HG03097 (cell line): ENCODE measurements at regions not wholly inside any gene's neighbourhood (a gene's known extent, or its start where the extent isn't known, plus 50 kb on each side); places are given as distances from the start of the nearest gene placed in this dataset.
"Not testable (repeated sequence)": the region's sequence is repeated elsewhere in the genome, so short reads cannot be mapped to it uniquely, and the experiment has no call there.

Source experiments
- ATAC-seq: cut with Tn5 transposase; IDR thresholded peaks from one replicate; pipeline ENCODE4 v1.9.1; 2021; ENCODE audit not compliant: unreplicated experiment, low FRiP score

DNA sequence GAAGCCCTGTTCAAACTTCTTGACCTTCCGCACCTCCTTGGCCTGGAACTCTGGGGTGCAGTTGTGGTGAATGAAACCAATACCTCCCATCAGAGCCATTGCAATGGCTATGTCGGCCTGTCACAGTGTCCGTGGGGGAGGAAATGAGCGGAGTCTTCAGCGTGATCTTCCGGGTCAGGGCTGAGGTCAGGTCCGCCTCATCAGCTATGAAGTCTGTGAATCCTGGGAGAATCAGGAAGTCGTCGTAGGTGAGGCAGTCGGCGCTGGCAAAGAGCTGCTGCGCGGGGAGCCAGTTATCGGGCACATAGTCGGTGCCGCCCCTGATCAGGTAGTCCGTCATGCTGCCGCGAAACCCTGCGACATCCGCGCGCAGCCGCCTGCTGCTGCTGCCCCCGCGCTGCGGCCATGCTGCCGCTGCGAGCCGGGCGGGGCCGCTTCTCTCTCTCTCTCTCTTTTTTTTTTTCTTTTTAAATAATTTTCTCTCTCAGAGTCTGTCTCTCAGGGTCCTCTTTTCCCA is 154.1 kb upstream of the ZSWIM2 start:
- no peak for ATAC-seq

DNA sequence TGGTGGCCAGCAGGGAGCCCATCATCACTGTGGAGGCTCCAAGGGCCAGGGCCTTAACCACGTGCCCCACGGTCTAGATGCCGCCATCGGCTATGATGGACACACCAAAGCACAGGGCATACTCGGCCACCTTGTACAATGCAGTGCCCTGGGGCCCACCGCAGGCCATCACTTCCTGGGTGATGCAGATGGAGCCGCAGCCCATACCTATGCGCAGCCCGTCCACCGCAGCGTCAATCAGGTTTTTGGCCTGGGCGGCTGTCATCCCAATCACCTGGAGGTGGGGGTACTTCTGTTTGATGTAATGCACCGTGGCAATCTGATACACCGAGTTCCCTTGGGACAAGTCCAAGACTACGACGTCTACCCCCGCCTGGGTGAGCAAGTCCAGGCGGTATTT is 153.3 kb upstream of the ZSWIM2 start:
- no peak for ATAC-seq

DNA sequence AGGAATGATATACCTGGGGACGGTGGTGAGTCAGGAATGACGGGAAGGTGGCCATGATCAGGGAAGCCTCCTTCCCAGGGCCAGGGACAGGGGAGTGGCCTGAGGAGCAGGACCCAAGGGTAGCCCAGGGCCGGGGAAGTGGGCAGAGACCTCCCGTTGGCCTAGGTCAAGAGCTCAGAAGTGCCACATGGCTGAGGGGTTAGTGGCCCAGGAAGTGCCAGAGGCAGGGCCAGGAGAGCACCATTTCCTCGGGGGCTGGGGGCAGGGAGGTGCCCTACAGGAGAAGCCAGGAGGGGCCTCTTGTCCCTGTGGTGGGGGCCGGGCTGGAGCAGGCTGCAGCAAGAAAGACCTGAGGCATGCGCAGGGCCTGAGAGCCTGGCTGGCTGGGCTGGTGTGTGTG is 152.3 kb upstream of the ZSWIM2 start:
- no peak for ATAC-seq

DNA sequence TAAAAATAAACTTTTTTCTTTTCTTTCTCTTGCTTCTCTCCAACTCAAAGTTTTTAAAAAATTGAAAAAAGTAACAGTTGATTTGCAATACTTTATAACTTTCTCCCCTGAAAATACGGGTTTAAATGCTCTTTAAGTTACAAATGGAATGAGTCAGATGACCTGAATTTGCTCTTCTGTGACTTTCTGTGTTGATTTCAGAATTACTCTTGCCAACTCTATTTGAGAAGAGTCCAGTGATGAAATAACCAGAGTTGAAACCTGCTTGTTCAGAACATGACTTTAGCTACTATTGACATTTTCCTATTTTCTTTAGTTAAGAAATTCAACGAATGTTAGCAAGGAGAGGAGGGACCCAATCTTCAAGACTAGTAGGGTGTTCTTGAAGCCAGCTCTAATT is 146.1 kb upstream of the ZSWIM2 start:
- ATAC-seq: no peak

DNA sequence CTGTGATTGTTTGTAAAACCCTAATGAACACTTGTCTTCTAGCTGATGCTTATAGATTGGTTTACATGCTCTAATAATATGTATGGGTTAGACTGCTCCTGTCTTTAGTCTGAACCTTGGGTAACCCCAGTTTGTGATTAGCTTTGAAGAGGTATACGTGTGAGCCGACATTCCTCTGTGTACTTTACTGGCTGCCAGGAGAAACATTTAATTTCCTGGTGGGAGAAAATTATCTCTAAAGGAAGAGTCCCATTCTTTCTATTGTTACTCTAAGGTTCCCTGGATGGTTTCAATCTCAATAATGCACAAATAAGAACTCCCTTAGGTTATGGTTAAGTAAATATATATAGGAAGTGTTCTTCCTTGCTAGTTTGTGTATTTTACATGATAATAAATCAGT is 143.6 kb upstream of the ZSWIM2 start:
- ATAC-seq: no peak

DNA sequence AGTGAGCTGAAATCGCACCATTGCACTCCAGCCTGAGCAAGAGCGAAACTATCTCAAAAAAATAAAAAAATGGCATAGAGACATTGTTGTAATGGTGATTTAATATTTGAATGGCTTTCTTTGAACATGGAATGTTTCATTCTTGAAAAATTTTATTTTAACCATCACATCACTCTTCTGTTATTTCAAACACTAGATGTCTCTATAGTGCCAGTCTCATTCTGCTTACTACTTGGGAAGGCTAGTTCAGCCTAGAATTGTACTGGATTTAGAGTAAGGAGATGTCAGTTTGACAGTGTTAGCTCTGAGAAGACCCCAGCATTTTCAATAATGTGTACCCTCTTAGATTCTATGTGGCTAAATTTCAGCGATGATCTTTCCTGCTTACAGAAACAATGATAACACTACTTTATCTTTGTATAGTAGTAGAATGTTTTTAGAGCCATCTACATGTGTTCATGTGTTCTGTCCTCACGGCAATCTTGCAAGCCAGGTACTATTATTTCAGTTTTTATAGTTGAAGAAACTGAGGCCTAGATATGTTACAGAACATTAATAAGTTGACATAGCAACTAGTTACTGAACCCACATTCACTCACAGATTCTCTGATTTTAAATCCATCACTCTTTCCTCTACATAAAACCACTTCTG is 142.9 kb upstream of the ZSWIM2 start:
- no peak for ATAC-seq

DNA sequence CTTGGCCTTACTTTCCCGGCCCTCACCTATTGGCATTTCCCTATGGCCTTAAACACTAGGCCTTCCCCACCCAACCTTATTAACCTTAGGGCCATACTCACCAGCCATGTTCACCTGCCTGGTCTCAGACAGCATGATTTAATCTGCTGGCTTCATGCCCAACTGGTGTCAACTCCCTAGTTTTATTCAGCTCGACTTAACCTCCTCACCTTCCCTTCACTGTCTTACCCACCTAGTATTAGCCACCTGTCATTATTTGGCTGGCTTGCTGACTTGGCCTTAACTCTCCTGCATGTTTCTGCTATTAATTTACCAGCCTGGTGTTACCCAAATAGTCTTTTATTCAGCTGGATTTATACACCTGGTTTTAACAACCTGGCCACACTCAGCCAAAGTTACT is 136.0 kb upstream of the ZSWIM2 start:
- no peak for ATAC-seq

DNA sequence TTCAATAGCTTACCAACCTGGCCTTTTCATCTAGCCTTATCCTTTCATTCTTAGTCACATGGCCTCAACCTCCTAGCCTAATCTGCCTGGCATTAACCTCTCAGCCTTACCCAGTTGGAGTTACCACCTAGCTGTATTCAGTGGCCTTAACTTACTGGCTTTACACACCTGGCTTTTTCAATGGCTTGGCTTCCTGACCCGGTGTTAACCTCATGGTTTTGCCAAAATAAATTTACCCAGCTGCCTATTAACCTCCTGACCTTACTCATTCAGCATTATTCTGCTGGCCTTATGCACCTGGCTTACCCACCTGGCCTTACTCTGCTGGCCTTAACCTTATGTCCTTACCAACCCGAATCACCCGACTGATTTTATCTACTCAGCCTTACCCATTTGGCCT is 135.5 kb upstream of the ZSWIM2 start:
- no peak for ATAC-seq

DNA sequence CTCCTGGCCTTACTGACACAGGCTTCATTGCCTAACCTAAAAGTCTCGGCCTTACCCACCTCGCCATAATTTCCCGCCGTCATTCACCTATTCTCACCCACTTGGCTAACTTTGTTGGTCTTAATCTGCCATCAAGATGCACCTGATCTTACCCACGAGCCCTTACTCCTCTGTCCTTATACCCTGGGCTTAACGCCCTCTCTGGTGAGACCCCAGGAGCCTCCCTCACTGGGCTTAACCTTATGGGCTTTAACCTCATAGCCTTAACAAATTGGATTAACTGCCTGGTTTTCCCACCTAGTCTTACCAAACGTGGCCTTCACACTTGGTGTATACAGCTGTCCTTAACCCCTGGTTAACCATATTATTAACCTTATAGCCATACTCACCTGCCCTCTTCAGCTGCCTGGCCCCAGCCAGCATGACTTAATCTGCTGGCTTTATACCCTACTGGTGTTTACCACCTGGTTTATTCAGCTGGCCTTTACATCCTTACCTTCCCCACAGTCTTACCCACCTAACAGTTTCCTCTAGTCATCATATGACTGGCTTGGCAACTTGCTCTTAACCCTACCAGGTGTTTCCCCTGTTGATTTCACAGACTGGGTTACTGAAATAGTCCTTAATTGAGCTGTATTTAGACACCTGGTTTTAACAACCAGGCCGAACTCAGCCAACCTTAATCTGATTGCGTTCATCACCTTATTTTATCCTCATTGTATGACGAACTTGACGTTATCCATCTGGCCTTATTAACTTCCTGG is 132.0 kb upstream of the ZSWIM2 start:
- no peak for ATAC-seq

DNA sequence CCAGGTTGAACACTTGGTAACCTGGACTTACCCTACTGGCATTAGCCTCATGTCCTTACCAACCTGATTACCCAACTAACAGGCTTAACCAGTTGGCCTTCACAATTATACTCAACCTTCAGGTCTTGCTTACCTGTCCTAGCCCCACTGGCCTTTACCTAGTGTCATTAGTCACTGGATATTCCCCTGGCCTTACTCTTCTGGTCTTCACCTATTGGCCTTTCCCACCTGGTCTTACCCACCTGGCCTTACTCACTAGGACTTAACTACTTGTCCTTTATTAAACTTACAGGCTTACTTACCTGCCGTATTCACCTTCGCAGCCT is 131.1 kb upstream of the ZSWIM2 start:
- ATAC-seq: no peak

DNA sequence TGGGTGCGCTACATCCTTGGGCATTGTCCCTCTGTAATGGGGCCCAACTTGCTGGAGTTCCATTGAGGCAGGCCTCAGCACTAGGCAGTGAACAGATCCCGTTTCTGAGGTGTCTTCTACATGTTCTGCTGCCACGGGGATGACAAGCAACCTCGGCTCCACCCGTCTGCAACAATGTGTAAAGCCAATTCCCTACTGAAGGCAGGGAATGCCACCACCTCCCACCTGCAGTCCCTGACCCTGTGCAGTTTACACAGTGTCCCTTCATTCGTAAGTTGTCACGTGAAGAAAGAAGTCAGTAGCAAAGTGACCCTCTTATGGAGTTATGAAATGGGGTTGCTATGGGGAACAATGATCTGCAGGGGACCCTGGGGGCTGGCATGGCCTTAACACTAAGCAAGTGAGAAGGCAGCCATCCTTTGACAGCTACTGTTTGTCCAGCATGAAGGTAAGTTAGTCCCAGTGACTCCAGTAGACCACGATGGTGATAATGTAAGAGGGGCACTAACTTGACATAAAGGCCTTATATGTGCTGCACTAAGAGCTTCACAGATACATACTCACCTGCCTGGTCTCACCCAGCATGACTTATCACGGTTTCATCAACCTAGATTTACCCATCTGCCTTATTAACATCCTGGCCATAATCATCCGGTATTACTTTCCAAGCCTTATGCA is 130.6 kb upstream of the ZSWIM2 start:
- ATAC-seq: no peak

DNA sequence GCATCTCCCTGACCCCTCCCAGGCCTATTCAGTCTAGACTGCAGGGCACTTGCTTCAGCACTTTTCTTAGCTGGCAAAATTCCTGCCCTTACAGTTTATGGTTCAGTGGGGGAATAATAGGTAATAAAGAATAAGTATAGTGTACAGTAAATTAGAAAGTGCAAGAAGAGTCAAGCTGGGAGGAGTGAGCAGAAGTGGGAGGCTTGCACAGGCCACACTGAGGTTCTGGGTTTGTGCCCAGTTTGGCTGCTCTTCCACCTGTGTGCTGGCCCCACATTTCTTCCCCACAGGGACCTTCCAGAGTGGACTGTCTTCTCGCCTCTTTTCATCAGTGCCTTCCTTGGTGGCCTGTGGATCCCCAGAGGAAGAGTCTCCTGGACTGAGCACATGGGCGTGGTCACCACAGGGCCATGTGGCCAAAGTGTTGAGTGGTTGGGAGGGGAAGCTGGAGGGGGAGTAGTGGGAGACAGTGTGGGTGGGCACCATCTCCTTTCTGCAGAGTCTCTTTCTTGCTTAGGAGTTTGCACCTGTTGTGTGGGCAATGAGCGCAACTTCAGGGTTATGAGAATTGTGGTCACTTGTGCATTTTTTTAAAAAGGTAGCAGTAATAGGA is 128.6 kb upstream of the ZSWIM2 start:
- no peak for ATAC-seq

DNA sequence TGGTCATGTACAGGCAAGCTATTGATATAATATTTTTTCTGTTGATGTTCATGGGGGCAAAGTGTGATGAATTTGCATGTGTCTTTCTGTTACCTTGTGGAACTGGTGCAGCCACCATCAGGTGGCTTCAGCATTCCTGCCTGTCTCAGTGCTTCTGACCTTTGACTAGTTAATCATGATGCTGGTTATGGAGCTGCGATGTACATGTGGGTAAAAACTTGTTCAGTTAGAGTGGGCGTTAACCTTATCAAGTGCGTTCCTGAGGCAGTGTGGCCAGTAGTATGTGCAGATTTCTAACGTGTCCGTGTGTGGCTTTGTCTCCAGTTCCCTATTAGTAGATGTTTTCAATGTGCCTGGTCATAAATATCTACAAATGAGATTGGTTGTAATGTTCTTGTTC is 127.4 kb upstream of the ZSWIM2 start:
- no peak for ATAC-seq

DNA sequence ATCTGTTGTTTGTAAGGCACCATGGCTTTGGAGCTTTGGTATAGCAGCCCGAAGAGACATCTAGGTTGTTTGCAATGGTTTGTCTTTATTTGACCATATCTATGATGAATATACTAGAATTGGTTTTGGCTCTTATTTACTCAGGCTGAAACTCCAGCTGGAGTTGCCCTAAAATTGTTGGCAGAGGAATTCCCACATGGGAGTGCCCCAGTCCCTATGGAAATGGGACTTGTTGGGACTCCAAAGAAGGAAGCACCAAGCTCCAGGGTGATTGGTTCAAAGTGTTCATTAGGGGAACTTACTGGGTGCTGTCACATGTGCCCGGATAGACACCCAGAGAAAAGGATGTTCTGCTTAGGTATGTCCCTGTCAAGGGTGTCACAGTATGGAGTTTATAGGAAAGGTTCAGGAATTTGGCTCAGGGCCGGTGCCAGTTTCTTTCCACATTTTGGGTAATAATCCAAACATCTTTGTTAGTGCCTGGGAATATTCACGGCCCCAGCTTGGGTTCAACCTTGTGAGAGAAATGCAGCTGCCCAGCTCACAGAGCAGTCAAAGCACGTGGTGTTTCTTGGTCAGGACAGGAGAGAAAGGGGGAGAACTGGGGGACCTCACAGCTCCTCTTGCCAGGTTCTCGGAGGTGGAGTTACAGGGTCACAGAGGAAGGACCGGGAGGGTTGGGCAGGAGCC is 123.5 kb upstream of the ZSWIM2 start:
- no peak for ATAC-seq

DNA sequence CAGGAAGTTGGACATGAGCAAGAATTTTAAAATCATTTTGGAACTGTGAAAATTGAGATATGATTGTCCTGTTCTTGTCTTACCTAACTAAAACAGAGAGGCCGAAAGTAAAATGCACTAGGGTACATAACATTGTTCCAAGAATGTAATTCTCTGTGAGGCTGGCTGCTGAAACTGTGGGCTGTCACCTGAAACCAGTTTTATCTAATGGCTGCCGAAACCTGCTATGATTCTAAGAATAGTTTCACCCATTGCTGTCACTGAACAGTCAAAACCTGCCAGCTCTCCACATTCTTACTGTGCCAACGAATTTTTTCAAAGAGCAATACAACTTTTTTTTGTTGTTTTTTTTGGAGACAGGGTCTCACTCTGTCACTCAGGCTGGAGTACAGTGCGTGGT is 119.3 kb upstream of the ZSWIM2 start:
- no peak for ATAC-seq

DNA sequence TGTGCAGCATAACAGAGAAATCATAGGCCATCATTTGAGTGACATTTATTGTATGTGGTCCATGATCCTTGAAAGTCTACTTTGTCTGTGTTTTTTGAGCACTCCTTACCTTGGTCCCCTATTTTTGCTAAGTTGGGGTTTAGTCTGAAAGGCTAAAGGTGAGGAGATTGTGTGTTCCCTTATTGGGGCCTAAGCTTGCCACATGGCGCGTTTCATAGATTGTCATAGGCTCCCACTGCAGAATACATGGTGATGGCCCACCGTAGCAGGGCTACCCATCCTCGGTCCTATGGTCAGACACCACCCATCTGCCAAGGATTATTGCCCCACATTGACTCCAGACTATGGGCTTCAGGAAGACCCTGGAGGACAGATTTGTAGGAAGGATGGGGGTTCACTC is 117.0 kb upstream of the ZSWIM2 start:
- ATAC-seq: no peak

DNA sequence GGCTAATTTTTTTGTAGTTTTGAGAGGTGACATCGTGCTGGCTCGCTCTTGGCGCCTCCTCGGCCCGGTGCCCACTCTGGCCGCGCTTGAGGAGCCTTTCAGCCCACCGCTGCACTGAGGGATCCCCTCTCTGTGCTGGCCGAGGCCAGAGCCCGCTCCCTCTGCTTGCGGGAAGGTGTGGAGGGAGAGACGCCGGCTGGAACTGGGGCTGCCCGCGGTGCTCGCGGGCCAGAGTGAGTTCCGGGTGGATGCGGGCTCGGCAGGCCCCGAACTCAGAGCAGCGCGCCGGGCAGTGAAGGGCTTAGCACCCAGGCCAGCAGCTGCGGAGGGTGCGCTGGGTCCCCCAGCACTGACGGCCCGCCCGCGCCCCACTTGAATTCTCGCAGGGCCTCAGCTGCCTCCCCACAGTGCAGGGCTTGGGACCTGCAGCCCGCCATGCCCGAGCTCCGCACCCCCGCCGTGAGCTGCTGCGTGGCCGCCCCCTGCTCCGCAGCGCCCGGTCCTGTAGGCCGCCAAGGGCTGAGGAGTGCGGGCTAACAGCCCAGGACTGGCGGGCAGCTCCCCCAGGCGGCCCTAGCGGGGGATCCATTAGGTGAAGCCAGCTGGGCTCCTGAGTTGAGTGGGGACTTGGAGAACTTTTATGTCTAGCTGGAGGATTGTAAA is 113.2 kb upstream of the ZSWIM2 start:
- no peak for ATAC-seq

DNA sequence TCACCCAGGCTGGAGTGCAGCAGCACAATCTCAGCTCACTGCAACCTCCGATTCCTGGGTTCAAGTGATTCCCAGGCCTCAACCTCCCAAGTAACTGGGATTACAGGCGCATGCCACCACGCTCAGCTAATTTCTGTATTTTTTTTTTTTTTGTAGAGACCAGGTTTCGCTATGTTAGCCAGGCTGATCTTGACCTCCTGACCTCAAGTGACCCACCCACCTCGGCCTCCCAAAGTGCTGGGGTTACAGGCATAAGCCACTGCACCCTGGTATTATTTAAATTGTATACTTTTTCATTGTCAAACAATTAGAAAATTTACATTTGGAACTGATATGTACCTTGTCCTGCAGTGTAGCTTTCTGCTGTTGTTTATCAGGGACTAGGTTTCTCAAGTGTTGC is 111.3 kb upstream of the ZSWIM2 start:
- not testable (repeated sequence) for ATAC-seq

DNA sequence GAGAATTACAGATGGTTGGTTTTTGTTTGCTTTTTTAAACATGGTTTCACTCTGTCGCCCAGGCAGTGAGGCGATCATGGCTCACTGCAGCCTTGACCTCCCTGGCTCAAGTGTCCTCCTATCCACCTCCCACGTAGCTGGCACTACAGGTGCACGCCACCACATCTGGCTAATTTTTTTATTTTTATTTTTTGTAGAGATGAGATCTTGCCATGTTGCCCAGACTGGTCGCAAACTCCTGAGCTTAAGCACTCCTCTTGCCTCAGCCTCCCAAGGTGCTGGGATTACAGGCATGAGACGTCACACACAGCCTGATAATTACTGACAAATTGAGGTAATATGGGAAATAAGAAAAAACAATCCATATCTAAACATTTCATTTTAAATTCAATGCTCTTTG is 110.5 kb upstream of the ZSWIM2 start:
- ATAC-seq: no peak

DNA sequence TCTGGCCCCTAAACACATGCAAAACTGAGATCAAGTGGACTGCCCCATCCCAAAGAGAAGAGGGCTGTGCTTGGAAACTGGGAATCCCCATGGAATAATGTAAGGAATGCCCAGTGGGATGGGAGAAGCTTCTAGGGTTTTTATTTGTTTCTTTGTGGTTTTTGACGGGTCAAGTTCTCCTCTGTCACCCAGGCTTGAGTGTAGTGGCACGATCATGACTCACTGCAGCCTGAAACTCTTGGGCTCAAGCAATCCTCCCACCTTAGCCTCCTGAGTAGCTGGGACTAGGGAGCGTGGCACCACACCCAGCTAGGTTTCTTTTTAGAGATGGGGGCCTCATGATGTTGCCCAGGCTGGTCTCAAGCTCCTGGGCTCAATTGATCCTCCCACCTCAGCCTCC is 101.7 kb upstream of the ZSWIM2 start:
- no peak for ATAC-seq
